GM23338 (cell line): ENCODE measurements at regions not wholly inside any gene's neighbourhood (a gene's known extent, or its start where the extent isn't known, plus 50 kb on each side); places are given as distances from the start of the nearest gene placed in this dataset.

ENCODE experiments used
- ATAC-seq: fragments of 200-7000 bp; cut with Tn5 transposase; 3 replicates; pipeline ENCODE4 v1.9.1; 2020
- DNase-seq: peaks from one replicate; pipeline ENCODE4 v3.0.0-alpha.2; 2015; ENCODE audit warnings: low spot score
- H2AFZ ChIP-seq: fragments of 200-600 bp; sonication (generic); 2 replicates; pipeline ENCODE4 v1.8.0; 2016; ENCODE audit warnings: antibody characterized with exemption, mild to moderate bottlenecking, moderate library complexity
- H3F3A ChIP-seq: fragments of 200-600 bp; sonication (generic); replicated peaks from 2 replicates; pipeline ENCODE4 v1.8.0; 2017; ENCODE audit warnings: antibody characterized with exemption, mixed run types, low read depth
- H3K27ac ChIP-seq: fragments of 200-600 bp; sonication (generic); 2 replicates; pipeline ENCODE4 v1.6.1; 2016; ENCODE audit warnings: low read depth
- H3K27me3 ChIP-seq: fragments of 200-600 bp; sonication (generic); 2 replicates; pipeline ENCODE4 v1.8.0; 2016; ENCODE audit warnings: mild to moderate bottlenecking, mixed run types, moderate library complexity; ENCODE audit not compliant: insufficient read depth
- H3K36me3 ChIP-seq: fragments of 200-600 bp; sonication (generic); 2 replicates; pipeline ENCODE4 v1.8.0; 2016; ENCODE audit warnings: mild to moderate bottlenecking; ENCODE audit not compliant: insufficient read depth
- H3K4me1 ChIP-seq: fragments of 200-600 bp; sonication (generic); 2 replicates; pipeline ENCODE4 v1.8.0; 2016; ENCODE audit warnings: mild to moderate bottlenecking, moderate library complexity; ENCODE audit not compliant: insufficient read depth
- H3K4me2 ChIP-seq: fragments of 200-600 bp; sonication (generic); 2 replicates; pipeline ENCODE4 v1.7.1; 2017; ENCODE audit warnings: mixed run types
- H3K4me3 ChIP-seq: fragments of 200-600 bp; sonication (generic); 2 replicates; pipeline ENCODE4 v1.6.1; 2016; ENCODE audit warnings: mixed run types
- H3K79me2 ChIP-seq: fragments of 200-600 bp; sonication (generic); replicated peaks from 2 replicates; pipeline ENCODE4 v1.8.0; 2017; ENCODE audit warnings: mild to moderate bottlenecking; ENCODE audit not compliant: insufficient read depth
- H3K9me2 ChIP-seq: fragments of 200-600 bp; sonication (generic); 2 replicates; pipeline ENCODE4 v1.8.0; 2017; ENCODE audit not compliant: insufficient read depth
- H4K20me1 ChIP-seq: fragments of 200-600 bp; sonication (generic); replicated peaks from 2 replicates; pipeline ENCODE4 v1.8.0; 2017; ENCODE audit warnings: mild to moderate bottlenecking; ENCODE audit not compliant: insufficient read depth
- H3K27ac Mint-ChIP-seq: 2 replicates; pipeline ENCODE4 v1.8.0; 2020; ENCODE audit warnings: inconsistent platforms, mild to moderate bottlenecking, moderate library complexity, mixed read lengths
- H3K27me3 Mint-ChIP-seq: 3 replicates; pipeline ENCODE4 v1.8.0; 2022; ENCODE audit warnings: low read depth, mild to moderate bottlenecking, moderate library complexity, mixed read lengths, inconsistent platforms; ENCODE audit not compliant: insufficient read depth, poor library complexity
- H3K36me3 Mint-ChIP-seq: 3 replicates; pipeline ENCODE4 v1.8.0; 2021; ENCODE audit warnings: low read depth, mild to moderate bottlenecking, inconsistent platforms, moderate library complexity, mixed read lengths
- H3K4me1 Mint-ChIP-seq: 3 replicates; pipeline ENCODE4 v1.8.0; 2020; ENCODE audit warnings: mild to moderate bottlenecking, inconsistent platforms, mixed read lengths
- H3K4me3 Mint-ChIP-seq: 3 replicates; pipeline ENCODE4 v1.8.0; 2021; ENCODE audit warnings: moderate library complexity, mild to moderate bottlenecking, inconsistent platforms, mixed read lengths
- H3K9me3 Mint-ChIP-seq: 3 replicates; pipeline ENCODE4 v1.8.0; 2020; ENCODE audit warnings: moderate library complexity, mild to moderate bottlenecking, inconsistent platforms, mixed read lengths
- CREB1 ChIP-seq: fragments of 250-450 bp; sonication (Bioruptor Pico); IDR thresholded peaks from 2 replicates; pipeline ENCODE4 v1.5.0; 2020; ENCODE audit warnings: low read depth, mild to moderate bottlenecking, moderate library complexity
- CTCF ChIP-seq, 2 experiments: fragments of 200-600 bp in 1 of 2; sonication (generic) in 1 of 2; conservative IDR thresholded peaks; 2 replicates each; pipeline versions ENCODE4 v1.5.1 to v1.6.1; 2016 to 2017; ENCODE audit warnings: antibody characterized with exemption in 2 of 2, low read depth in 2 of 2, mild to moderate bottlenecking in 2 of 2, moderate library complexity in 1 of 2
- ETS1 ChIP-seq: IDR thresholded peaks from 2 replicates; pipeline ENCODE4 v1.6.1; 2016; ENCODE audit warnings: antibody characterized with exemption
- EZH2 ChIP-seq: fragments of 200-600 bp; sonication (generic); IDR thresholded peaks from one replicate; pipeline ENCODE4 v1.8.0; 2017; ENCODE audit warnings: antibody characterized with exemption, mild to moderate bottlenecking, low read depth; ENCODE audit not compliant: unreplicated experiment
- EZH2phosphoT487 ChIP-seq: fragments of 200-600 bp; sonication (generic); IDR thresholded peaks from one replicate; pipeline ENCODE4 v1.8.1; 2018; ENCODE audit warnings: antibody characterized with exemption; ENCODE audit not compliant: unreplicated experiment
- JUNB ChIP-seq: IDR thresholded peaks from one replicate; pipeline ENCODE4 v1.6.1; 2016; ENCODE audit warnings: antibody characterized with exemption; ENCODE audit not compliant: unreplicated experiment
- NANOG ChIP-seq: IDR thresholded peaks from 2 replicates; pipeline ENCODE4 v1.6.1; 2016; ENCODE audit warnings: antibody characterized with exemption, borderline replicate concordance
- POLR2AphosphoS5 ChIP-seq: IDR thresholded peaks from 2 replicates; pipeline ENCODE4 v1.6.1; 2016; ENCODE audit warnings: antibody characterized with exemption, low read depth
- REST ChIP-seq: IDR thresholded peaks from one replicate; pipeline ENCODE4 v1.6.1; 2018; ENCODE audit warnings: antibody characterized with exemption; ENCODE audit not compliant: unreplicated experiment
- STAT1 ChIP-seq: IDR thresholded peaks from one replicate; pipeline ENCODE4 v1.6.1; 2016; ENCODE audit warnings: antibody characterized with exemption; ENCODE audit not compliant: unreplicated experiment
- ZNF114 ChIP-seq: fragments of 250-450 bp; sonication (Bioruptor Pico); IDR thresholded peaks from 2 replicates; pipeline ENCODE4 v1.5.0; 2020; ENCODE audit warnings: mild to moderate bottlenecking, moderate library complexity
- ZNF331 ChIP-seq: fragments of 250-450 bp; sonication (Bioruptor Pico); IDR thresholded peaks from 2 replicates; pipeline ENCODE4 v1.5.0; 2020; ENCODE audit warnings: low read depth, mild to moderate bottlenecking, moderate library complexity
- ZNF462 ChIP-seq: fragments of 250-450 bp; sonication (Bioruptor Pico); IDR thresholded peaks from 2 replicates; pipeline ENCODE4 v1.5.0; 2020; ENCODE audit warnings: mild to moderate bottlenecking, moderate library complexity

- Mint-ChIP-seq H3K9me3 (no peaks in the 10 kb centered on the region), H3K4me1 (peaks cover 38% of the 10 kb centered on the region), H3K27ac (no peak overlapping the region), H3K4me3 (no peak overlapping the region), H3K27me3 (peaks cover 19% of the 10 kb centered on the region), H3K36me3 (no peaks in the 10 kb centered on the region)
- TF ChIP-seq STAT1, result no peak
- TF ChIP-seq CREB1 (CRISPR knock-in tag), result no peak
- no peak for TF ChIP-seq CTCF (conservative IDR thresholded peaks at IDR 0.05; ENCODE audit: low read depth in 2 of 2)
- no peak for TF ChIP-seq ETS1
- no peak for TF ChIP-seq REST
- TF ChIP-seq ZNF462, result no peak
- no peak for TF ChIP-seq EZH2phosphoT487
- TF ChIP-seq POLR2AphosphoS5, result no peak
- TF ChIP-seq ZNF331, result no peak
- no peak for TF ChIP-seq JUNB
- TF ChIP-seq EZH2, result no peak
- TF ChIP-seq NANOG, result no peak
- no peak for TF ChIP-seq ZNF114 (CRISPR knock-in tag)
- no peak overlapping the region for H3K27ac ChIP-seq
- H3K79me2 ChIP-seq, result peaks cover 8% of the 10 kb centered on the region; the same call in 1 of the 2 replicates
- H2AFZ ChIP-seq, result no peak overlapping the region
- H3K27me3 ChIP-seq, result no peaks in the 10 kb centered on the region
- no peaks in the 10 kb centered on the region for H3F3A ChIP-seq
- ATAC-seq (no peak), DNase-seq (no peak)
- no peaks in the 10 kb centered on the region for H3K36me3 ChIP-seq
- no peaks in the 10 kb centered on the region; the same call in 1 of the 2 replicates for H4K20me1 ChIP-seq
- no peak overlapping the region for H3K4me3 ChIP-seq
- H3K4me2 ChIP-seq, result no peak overlapping the region
- no peaks in the 10 kb centered on the region for H3K9me2 ChIP-seq
- peaks cover 6% of the 10 kb centered on the region for H3K4me1 ChIP-seq
Observed at GRCh38 chr16:85216522-85217375, 104.5 kb upstream of the CIBAR2 start.
